Stimulated activated CD8-positive, alpha-beta memory T cell treated with anti-CD3 and anti-CD28 coated beads, Interleukin-4, amount 100 ng/mL, for 48 hours (primary cell): ENCODE measurements at regions not wholly inside any gene's neighbourhood (a gene's known extent, or its start where the extent isn't known, plus 50 kb on each side); places are given as distances from the start of the nearest gene placed in this dataset.

ENCODE experiments used
- DNase-seq: peaks from one replicate; pipeline ENCODE4 v3.0.0-alpha.2; 2020

DNA sequence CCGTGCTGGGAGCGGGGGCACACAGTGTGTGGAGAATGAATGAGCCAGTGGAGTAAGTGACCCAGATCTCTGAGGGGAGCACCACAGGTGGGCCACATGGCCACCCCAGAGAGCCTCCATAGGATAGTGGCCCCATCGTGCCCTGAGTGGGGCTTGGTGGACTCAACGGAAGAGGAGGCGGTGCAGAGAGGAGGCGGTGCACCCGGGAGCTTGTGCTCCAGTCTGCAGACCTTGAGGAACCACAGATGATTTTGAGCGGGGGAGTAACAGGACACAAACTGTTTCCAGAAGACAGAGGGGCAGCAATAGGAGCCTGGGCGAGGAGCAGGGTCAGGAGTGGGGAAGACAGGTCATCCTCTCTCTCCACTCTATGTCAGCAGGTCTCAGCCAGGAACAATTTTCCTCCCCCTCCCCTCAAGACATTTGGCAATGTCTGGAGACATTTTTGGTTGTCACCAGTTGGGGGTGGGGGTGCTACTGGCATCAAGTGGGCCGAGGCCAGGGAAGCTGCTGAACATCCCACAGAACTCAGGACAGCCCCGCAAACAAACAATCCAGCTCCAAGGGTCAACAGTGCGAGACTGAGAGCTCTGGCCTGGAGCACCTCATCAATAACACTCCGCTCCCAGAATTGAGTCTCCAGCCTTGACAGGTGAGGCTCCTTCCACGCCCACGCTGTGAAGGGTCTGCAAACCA, 182.2 kb downstream of the USP12 start:
- DNase-seq: no peak

- DNase-seq: no peak
These were observed 183.4 kb downstream of the USP12 start for GRCh38 chr13:26988059-26988769.

- DNase-seq: no peak
These were observed 184.1 kb downstream of the USP12 start for GRCh38 chr13:26987486-26988013.

- DNase-seq: peak; percentile 75
These were observed 186.2 kb downstream of the USP12 start for GRCh38 chr13:26985285-26985878.

DNA sequence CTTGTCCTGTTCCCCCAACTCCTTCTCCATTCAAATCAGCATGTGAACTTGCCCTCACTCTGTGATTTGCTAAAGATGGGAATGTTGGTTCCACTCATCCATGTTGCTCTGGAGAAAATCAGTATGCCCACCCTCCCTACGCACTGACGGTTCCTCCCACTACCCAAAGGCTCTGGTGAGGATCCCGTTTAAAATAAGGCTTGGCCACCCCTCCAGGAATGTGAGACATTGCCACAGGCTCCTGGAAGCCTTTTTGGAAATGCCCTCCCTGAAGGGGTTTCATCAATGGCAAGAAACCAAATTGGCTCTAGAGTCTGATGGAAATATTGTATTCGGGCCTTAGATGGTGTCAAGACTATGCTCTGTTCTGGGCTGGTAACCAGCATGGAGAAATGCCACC, 187.3 kb downstream of the USP12 start:
- no peak for DNase-seq

DNA sequence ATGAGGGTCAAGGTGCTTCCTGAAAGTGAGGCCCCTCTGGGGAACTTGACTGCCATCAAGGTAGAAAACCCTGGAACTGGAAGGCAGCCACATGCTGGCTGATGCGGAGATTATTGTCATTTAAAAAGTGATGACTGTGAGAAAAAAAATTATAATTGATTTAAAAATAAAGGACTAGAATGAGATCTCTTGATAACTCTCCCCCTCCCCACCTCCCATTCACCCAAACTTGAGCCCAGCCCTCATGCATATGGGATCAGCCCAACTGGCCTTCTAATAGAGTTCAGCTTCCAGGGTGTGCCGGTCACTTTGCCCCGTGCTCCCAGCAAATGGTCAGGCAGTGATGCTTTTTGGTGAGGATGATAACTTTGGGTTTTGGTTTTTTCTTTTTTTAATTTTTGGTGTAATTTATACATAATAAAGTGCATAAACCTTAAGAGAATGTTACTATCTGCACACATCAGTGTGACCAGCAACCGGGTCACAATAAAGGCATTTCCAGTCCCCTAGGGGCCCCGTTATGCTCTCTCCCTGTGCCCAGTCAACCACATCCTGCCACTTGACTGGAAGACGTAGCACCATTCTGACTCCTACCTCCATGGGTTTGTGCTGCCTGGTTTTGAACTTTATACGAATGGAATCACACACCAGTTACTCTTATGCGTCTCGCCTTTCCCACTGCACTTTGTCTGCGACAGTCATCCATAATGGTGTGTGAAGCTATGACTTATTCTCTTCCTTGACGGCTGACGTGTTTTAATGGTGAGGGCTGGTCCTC, 187.9 kb downstream of the USP12 start:
- no peak for DNase-seq

DNA sequence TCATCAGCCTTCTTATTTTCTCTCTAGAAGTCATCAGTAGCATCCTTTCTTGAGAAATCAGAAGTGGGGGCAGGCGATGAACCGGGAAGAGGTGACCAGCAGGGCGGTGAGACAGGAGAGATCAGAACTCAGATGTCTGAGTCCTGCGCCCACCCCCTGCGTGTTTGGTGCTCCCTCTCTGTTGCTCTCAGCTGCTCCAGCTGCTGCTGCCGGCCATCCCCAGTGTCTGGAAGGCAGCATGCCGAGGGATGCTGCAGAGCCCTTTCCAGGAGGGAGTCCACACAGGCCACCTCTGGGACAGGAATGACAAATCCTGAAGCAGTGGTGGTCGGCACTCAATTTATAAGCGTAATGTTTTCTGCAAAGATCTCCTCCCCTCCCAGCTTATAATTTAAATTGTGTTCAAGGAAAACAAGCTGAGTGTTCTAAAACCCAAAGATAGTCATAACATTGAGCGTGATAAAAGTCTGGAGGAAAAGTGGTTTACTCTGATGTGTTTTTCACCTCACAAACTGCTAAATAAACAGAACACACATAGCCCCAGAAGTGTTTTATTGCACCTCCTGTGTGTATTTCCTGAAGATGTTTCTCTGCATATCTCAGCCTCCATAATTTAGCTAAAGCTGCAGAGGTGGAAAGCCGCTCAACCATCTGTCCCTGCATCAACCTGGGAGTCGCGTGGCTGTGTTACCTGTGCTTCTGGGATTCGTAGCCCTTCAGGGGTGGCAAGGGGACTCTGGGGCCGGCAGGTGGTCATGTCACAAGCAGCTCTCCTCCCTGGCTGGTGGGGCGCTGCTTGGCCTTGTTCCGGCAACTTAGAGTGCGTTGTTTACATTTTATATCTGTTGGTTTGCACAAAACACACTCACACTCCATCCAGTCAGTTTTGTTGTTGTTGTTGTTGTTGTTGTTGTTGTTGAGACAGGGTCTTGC, 191.2 kb downstream of the USP12 start:
- no peak for DNase-seq

DNA sequence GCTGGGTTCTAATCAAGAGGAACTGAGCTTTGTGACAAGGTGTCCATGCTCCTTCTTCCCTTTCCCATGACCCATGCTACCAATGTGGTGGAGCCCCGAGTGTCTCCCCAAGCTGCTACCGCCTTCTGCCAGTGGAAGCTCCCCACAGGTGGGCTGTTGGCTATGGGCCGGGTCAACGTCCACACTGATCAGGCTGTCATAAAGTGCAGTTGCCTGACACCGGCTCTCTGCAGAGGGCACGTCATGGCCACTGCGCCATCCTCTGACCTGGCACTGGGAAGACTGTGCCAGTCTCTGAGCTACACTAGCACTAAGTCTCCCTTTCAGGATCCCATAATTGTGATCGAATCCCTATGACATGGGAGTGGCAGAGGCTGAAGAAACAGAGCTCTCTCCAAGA, 192.3 kb downstream of the USP12 start:
- DNase-seq: no peak

GRCh38 chr13:26978081-26978860, 193.3 kb downstream of the USP12 start:
- DNase-seq: no peak

DNA sequence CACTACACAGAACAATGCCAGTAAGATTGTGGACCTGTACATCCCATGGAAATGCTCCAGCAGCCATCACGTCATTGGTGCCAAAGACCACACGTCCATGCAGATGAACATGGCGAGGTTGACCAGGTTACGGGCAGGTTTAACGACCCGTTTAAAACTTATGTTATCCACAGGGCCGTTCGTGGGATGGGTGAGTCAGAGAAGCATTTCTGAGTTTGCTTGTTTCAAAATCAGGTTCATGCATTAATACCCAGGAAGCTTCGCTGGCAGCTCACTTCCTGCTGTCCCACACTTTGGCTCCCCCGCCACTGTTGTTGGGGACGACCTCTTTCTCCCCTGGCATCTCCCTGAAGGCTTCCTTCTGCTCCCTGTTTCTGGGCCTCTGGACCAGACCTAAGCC, 194.1 kb downstream of the USP12 start:
- no peak for DNase-seq

DNA sequence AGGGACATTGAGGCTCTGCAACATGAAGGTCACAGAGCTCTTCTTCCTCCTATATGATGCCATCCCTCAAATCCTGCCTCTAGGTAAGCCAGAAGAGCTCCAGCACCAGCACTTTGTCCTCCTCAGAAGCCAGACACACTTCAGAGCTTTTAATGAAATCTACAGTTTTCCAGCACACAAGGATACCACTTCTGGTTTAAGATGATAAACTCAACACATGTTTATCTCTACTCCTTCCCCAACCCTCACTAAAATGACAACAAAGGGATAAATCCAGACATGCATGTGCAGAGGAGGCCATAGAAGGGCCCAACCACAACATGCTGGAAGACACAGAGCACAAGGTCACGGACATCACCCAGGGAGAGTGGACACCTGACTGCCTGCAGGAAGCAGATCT, 195.3 kb downstream of the USP12 start:
- DNase-seq: no peak

DNA sequence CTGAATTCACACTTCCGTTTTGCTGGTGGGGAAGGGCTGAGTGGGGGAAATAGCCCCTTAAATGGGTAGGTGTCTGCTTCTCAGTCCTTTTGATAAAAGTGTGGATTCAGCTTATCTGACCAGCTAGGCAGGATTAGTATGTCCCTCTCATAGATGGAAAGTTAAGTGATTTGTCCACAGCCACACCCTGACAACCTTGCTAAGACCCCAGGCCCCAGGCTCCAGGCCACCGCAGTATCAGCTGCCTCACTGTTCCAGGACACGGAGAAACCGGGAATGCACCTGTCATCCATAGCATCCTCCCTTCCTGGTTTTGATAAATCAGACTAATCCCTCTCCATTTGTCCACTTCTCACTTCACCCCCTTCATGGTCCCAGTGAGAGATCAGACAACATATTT, 197.7 kb downstream of the USP12 start:
- DNase-seq: no peak

DNA sequence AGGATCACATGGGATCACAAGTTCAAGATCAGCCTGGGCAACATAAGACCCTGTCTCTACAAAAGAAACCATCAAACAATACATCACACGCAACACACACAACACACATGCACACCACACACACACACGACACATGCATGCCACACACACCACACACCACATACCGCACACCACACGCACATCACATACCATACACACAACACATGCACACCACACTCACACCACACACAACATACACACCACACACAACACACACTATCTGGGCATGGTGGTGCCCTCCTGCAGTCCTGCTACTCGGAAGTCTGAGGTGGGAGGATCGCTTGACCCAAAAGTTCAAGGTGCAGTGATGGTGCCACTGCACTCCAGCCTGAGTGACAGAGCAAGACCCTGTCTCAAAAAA, 198.3 kb downstream of the USP12 start:
- DNase-seq: no peak

- peak; percentile 44 for DNase-seq
These were observed 199.4 kb downstream of the USP12 start for GRCh38 chr13:26971990-26972887.

DNA sequence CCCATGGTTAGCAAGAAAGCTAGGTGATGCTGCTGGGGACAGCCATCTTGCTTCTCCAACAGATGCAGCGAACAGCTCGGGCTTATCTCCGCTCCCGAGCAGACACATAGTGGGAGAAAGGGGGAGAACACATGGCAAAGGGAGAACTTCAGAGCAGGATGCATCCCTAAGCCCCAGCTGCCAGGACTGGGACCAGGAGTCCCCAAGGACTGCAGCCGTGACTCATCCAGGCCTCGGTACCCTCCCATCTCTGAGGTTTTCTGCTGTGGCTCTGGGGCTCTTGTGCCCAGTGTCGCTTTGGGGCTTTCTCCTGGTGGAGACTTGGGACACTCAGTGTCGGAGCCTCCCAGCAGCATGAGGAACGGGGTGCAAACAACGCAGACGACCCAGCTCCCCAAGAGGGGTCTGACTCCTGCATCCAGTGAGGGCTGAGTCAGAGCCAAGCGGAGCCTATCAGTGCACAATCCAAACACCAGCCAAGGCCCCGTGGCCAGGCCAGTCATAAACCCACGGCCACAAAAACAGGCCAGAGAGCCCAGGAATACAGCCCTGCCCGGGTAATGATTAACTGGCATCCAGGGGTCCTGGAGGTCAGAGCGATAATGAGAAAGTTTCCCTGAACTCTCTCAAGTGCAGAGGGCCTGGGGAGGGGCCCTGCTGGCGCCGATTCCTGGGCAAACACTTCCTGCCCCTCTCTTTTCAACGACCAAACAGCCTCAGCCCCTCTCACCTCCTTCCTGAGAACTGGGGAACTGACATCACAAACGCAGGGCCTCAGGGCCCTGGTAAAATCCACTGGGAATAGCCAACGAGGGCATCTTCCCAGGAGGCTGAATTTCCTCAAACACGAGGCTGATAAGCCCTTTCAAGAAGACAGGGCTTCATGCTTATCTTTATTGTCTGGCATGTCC, 202.9 kb downstream of the USP12 start:
- no peak for DNase-seq

DNA sequence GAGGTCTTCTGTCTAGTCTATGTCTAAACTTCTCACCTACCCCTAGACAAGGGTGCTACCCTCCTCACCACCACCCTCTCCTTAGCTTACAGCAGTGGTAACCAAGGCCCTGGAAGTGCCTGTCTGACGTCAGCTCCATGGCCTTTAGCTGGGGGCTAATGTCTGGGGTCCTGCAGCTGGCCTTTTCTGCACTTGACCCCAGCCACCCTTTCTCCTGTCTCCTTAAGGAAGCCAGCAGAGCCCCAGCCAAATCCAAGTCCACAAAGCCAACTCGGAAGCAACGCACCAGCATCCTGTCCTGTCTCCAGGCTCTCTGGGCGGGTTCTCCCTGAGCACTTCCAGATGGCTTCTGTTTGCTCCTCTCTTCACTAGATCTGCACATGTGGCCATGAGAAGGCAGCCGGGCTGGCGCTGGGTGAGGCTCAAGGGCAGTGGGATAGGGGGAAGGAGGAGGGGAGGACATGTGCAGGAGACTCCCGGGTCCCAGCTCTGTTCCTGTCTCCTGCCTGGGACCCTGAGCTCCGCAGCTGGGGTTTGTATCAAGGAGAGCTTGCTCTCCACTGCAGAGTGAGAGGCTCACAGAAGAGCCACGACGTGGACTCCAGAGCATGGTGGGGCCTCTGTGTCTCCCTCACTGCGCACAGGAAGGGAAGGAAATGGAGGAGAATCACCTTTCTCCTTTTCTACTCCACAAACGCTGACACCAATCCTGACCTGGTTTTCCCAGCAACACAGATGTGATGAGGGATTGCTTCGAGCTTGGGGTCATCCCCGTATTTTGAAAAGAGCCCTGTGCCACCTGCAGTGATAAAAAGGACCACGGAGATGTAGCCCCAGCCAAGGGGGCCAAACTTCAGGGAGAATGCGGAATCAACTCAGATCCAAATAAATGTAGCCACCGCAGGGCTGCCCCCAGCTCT, 204.2 kb downstream of the USP12 start:
- DNase-seq: no peak

DNA sequence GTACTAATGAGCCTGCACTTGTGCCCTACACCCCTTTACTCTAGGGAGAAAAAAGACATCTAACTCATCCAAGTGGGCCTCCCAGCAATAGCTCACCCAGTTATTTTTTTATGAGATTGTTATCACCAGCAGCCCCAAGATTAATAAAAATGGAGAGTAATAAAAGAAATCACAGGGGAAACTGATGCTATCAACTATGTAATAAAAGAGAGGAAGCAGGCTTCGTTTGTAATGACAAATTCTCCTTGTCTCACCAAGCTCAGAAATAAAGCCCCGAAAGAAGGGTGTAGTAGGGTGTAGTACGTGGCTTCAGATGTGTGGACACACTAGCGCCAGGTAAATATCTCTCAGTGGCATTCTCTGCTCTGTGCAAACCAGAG, 204.9 kb downstream of the USP12 start:
- DNase-seq: no peak
